GM12878 (cell line): ENCODE measurements at regions not wholly inside any gene's neighbourhood (a gene's known extent, or its start where the extent isn't known, plus 50 kb on each side); places are given as distances from the start of the nearest gene placed in this dataset.

Experiments used
- ATAC-seq: fragments of 200-7000 bp; cut with Tn5 transposase; 3 replicates; pipeline ENCODE4 v1.9.1; 2020; ENCODE audit warnings: mild to moderate bottlenecking, moderate library complexity
- BruUV-seq: library from RNA; stranded (reverse); fragments of 400-500 nt; replicated peaks from 2 replicates; lab custom pipeline; 2021; lab: Mats Ljungman, UMichigan
- CTCF ChIA-PET: fragments of 300-600 bp; sonication (Branson Sonifier 250); formaldehyde crosslinking; extraction: SDS; loops from one replicate; lab custom pipeline; 2021; ENCODE audit warnings: inconsistent platforms; lab: Yijun Ruan, JAX
- POLR2A ChIA-PET: fragments of 350-600 bp; formaldehyde crosslinking; extraction: SDS; loops from one replicate; lab custom pipeline; 2021; ENCODE audit warnings: inconsistent platforms; lab: Charles Lee
- RAD21 ChIA-PET: fragments of 300-600 bp; sonication (Branson Sonifier 250); formaldehyde crosslinking; loops from one replicate; lab custom pipeline; 2023; ENCODE audit warnings: antibody characterized with exemption; ENCODE audit not compliant: unreplicated experiment; lab: Charles Lee
- SMC1A ChIA-PET: fragments of 300-600 bp; sonication (Branson Sonifier 250); formaldehyde crosslinking; loops from one replicate; lab custom pipeline; 2023; ENCODE audit not compliant: unreplicated experiment, uncharacterized antibody; lab: Charles Lee
- DNase-seq: peaks from one replicate; pipeline ENCODE4 v3.0.0-alpha.2; 2011; ENCODE audit warnings: low read depth, low spot score
- FAIRE-seq: peaks from 3 replicates; lab custom pipeline; 2011; peaks lifted over from hg19 to GRCh38; lab: Jason Lieb, UNC
- H2AFZ ChIP-seq: 2 replicates; pipeline ENCODE4 v1.6.0; 2011; ENCODE audit warnings: low read depth, low read length, control low read depth; ENCODE audit not compliant: control insufficient read depth
- H3K27ac ChIP-seq: 2 replicates; pipeline ENCODE4 v1.5.1; 2011; ENCODE audit warnings: control low read depth; ENCODE audit not compliant: control insufficient read depth, insufficient read depth
- H3K27me3 ChIP-seq, 2 experiments: replicated peaks in 1 of 2; 2 replicates each; pipeline versions ENCODE4 v1.6.0 to v1.6.1; 2011; ENCODE audit warnings: low read length in 1 of 2; ENCODE audit not compliant: control insufficient read depth in 2 of 2, insufficient read depth in 2 of 2
- H3K36me3 ChIP-seq, 2 experiments: 2 replicates each; pipeline ENCODE4 v1.5.1; 2011; ENCODE audit warnings: low read length in 1 of 2; ENCODE audit not compliant: control insufficient read depth in 2 of 2, insufficient read depth in 2 of 2
- H3K4me1 ChIP-seq: 2 replicates; pipeline ENCODE4 v1.6.1; 2011; ENCODE audit warnings: mild to moderate bottlenecking, low read length, moderate library complexity, mixed read lengths; ENCODE audit not compliant: control insufficient read depth, insufficient read depth
- H3K4me2 ChIP-seq: 2 replicates; pipeline ENCODE4 v1.6.0; 2011; ENCODE audit warnings: control low read depth; ENCODE audit not compliant: control insufficient read depth, insufficient read depth
- H3K4me3 ChIP-seq: fragments of 200-600 bp; sonication (generic); 2 replicates; pipeline ENCODE4 v1.5.1; 2016
- H3K79me2 ChIP-seq: 2 replicates; pipeline ENCODE4 v1.6.0; 2011; ENCODE audit warnings: low read length; ENCODE audit not compliant: control insufficient read depth, insufficient read depth
- H3K9ac ChIP-seq: 2 replicates; pipeline ENCODE4 v1.8.0; 2011; ENCODE audit warnings: low read length, control low read depth, mixed read lengths; ENCODE audit not compliant: control insufficient read depth, insufficient read depth
- H3K9me3 ChIP-seq: replicated peaks from 3 replicates; pipeline ENCODE4 v1.5.1; 2011; ENCODE audit warnings: mild to moderate bottlenecking, low read length; ENCODE audit not compliant: control insufficient read depth, insufficient read depth
- H4K20me1 ChIP-seq: 2 replicates; pipeline ENCODE4 v1.6.0; 2011; ENCODE audit not compliant: control insufficient read depth, insufficient read depth
- BACH1 ChIP-seq: fragments of 450-650 bp; IDR thresholded peaks from 2 replicates; pipeline ENCODE4 v1.6.1; 2017; ENCODE audit warnings: mild to moderate bottlenecking, borderline replicate concordance
- MXI1 ChIP-seq: fragments of 150-350 bp; IDR thresholded peaks from 2 replicates; pipeline ENCODE4 v1.6.1; 2011; ENCODE audit warnings: low read depth, mild to moderate bottlenecking, inconsistent platforms, low read length, improper control_type of control experiment
- MYC ChIP-seq: IDR thresholded peaks from 2 replicates; pipeline ENCODE4 v1.6.1; 2011; ENCODE audit warnings: mild to moderate bottlenecking, low read length, moderate library complexity, inconsistent platforms; ENCODE audit not compliant: insufficient read depth, insufficient replicate concordance, insufficient read length, severe bottlenecking
- NR2C1 ChIP-seq: fragments of 450-650 bp; IDR thresholded peaks from 2 replicates; pipeline ENCODE4 v1.6.1; 2017; ENCODE audit warnings: antibody characterized with exemption, mild to moderate bottlenecking, moderate library complexity
- POLR2AphosphoS2 ChIP-seq: IDR thresholded peaks from 2 replicates; pipeline ENCODE4 v1.6.1; 2011; ENCODE audit warnings: low read depth, mild to moderate bottlenecking, low read length, improper control_type of control experiment, moderate library complexity
- STAT3 ChIP-seq: IDR thresholded peaks from 2 replicates; pipeline ENCODE4 v1.6.1; 2011; ENCODE audit warnings: low read depth, low read length, improper control_type of control experiment
- SUPT20H ChIP-seq: IDR thresholded peaks from 2 replicates; pipeline ENCODE4 v1.6.1; 2011; ENCODE audit warnings: low read depth, mild to moderate bottlenecking, low read length, moderate library complexity, borderline replicate concordance; ENCODE audit not compliant: control insufficient read depth
- TCF7 ChIP-seq: IDR thresholded peaks from 2 replicates; pipeline ENCODE4 v1.6.1; 2014; ENCODE audit warnings: antibody characterized with exemption, borderline replicate concordance
- WRNIP1 ChIP-seq: IDR thresholded peaks from 2 replicates; pipeline ENCODE4 v1.6.1; 2011; ENCODE audit warnings: low read depth, low read length, improper control_type of control experiment, borderline replicate concordance
- YBX1 ChIP-seq: fragments of 450-650 bp; IDR thresholded peaks from 2 replicates; pipeline ENCODE4 v1.6.1; 2016; ENCODE audit warnings: antibody characterized with exemption
- ZNF24 ChIP-seq: fragments of 450-650 bp; IDR thresholded peaks from 2 replicates; pipeline ENCODE4 v1.6.1; 2017; ENCODE audit warnings: antibody characterized with exemption, mild to moderate bottlenecking
- ZNF384 ChIP-seq: IDR thresholded peaks from 2 replicates; pipeline ENCODE4 v1.6.1; 2012; ENCODE audit warnings: low read depth, mild to moderate bottlenecking, low read length, improper control_type of control experiment, borderline replicate concordance
- ZZZ3 ChIP-seq: IDR thresholded peaks from 2 replicates; pipeline ENCODE4 v1.6.1; 2011; ENCODE audit warnings: low read depth; ENCODE audit not compliant: control insufficient read depth, insufficient read length
- WGBS: methylation state at CpG from one replicate; pipeline ENCODE4 v1.1.6; 2016; ENCODE audit warnings: low lambda C conversion rate; ENCODE audit not compliant: insufficient replicate concordance, insufficient coverage; ENCODE audit errors: missing lambda C conversion rate; 5-methylcytosine and 5-hydroxymethylcytosine counted together
- in situ Hi-C: fragments of 300-500 bp; cut with MboI; formaldehyde crosslinking; loops from 9 replicates; pipeline ENCODE4 v1.14.3; 2018; ENCODE audit warnings: mixed read lengths
- intact Hi-C: fragments of 100-400 bp; cut with micrococcal nuclease; formaldehyde crosslinking; loops from one replicate; pipeline ENCODE4 v1.14.2; 2022; ENCODE audit not compliant: unreplicated experiment
- TF ChIP-seq, protein P1 (sequence below): IDR thresholded peaks from 2 replicates; pipeline ENCODE4 v1.6.1; 2011; ENCODE audit warnings: low read depth, mild to moderate bottlenecking, low read length, moderate library complexity, borderline replicate concordance; ENCODE audit errors: extremely low read depth
- TF ChIP-seq, protein P2 (sequence below): fragments of 450-650 bp; IDR thresholded peaks from 2 replicates; pipeline ENCODE4 v1.6.1; 2017; ENCODE audit warnings: mild to moderate bottlenecking, low read depth, inconsistent platforms; ENCODE audit not compliant: poor library complexity, severe bottlenecking

DNA sequence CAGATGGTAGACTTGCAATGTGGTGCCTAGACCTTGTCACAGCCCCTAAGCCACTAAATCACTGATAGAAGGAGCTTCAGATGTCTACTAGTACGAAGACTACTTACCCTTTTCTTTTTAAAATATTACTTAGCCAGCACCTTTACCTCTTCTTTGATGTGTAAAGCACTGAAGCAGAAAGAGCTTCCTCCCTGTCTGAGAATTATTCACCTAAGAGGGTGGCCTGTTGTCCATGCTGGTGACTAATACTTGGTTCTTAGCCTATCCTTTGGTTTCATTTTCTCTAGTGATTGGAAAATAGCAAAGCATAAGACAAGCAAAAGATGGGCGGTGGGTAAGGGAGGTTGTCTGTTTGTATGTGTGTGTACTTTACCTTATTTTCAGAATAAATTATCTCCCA, 794.6 kb downstream of the TFAP2A start:
- H4K20me1 ChIP-seq, result no peaks in the 10 kb centered on the region
- intact Hi-C loops (no loop called here), in situ Hi-C loops (no loop called here)
- FAIRE-seq, result no peak
- H3K4me1 ChIP-seq, result no peaks in the 10 kb centered on the region
- 47% methylated on average over 2 of the region's 2 CpGs for WGBS
- BruUV-seq, result no TSS peak
- ATAC-seq, result peak; percentile 76
- no peaks in the 10 kb centered on the region for H3K36me3 ChIP-seq
- CTCF ChIA-PET, result interaction anchor here (0.6 kb wide), 2 partner anchors 13 to 38 kb away, joined by 3 read pairs; no protein-coding TSS in a partner anchor
- POLR2A ChIA-PET, result interaction anchor here (0.7 to 0.8 kb wide), 2 partner anchors 91 to 146 kb away, joined by 3 read pairs; no protein-coding TSS in a partner anchor
- H3K27me3 ChIP-seq, result no peaks in the 10 kb centered on the region
- TF ChIP-seq TCF7 (peak; percentile 60; the same call in 1 of the 2 replicates), ZNF384 (no peak), ZNF24 (no peak), POLR2AphosphoS2 (no peak), STAT3 (no peak), WRNIP1 (no peak)
- TF ChIP-seq, protein P1, sequence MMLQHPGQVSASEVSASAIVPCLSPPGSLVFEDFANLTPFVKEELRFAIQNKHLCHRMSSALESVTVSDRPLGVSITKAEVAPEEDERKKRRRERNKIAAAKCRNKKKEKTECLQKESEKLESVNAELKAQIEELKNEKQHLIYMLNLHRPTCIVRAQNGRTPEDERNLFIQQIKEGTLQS, result no peak
- DNase-seq, result no peak
- SMC1A ChIA-PET, result interaction anchor here (1.0 to 1.4 kb wide), 3 partner anchors 8 to 34 kb away, joined by 3 to 4 read pairs (median 3); no protein-coding TSS in a partner anchor
- no peak overlapping the region for H3K9ac ChIP-seq
- H3K4me2 ChIP-seq, result no peak overlapping the region
- H3K4me3 ChIP-seq, result no peak overlapping the region
- H3K79me2 ChIP-seq, result no peaks in the 10 kb centered on the region
- RAD21 ChIA-PET, result no interaction called here
- no peak overlapping the region for H2AFZ ChIP-seq
- H3K9me3 ChIP-seq, result no peaks in the 10 kb centered on the region
- H3K27ac ChIP-seq, result no peak overlapping the region

DNA sequence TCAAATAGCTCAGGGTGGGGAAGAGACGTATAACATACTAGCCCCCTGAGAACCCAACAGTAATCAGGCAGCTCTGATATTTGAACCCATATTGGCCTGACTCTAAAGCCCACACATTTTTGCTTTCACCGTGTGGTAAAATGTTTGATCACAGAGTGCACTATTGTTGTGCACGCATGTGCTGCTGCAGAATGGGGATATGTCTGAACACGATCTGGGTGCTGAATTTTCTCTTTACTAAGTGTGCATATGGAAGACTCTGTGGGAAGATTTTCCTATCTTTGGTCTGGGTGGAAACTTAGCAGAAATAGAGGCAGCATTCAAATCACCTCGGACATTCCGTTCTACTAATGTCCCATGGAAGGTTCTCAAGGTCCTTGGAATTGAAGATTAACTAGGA, 800.1 kb downstream of the TFAP2A start:
- BruUV-seq, result no TSS peak
- no peaks in the 10 kb centered on the region for H3K79me2 ChIP-seq
- intact Hi-C loops (no loop called here), in situ Hi-C loops (no loop called here)
- no peaks in the 10 kb centered on the region for H4K20me1 ChIP-seq
- ChIA-PET SMC1A (interaction anchor here (3.9 kb wide), 1 partner anchor 13 kb away, joined by 9 read pairs; no protein-coding TSS in a partner anchor), CTCF (interaction anchor here (0.9 kb wide), 1 partner anchor 11 kb away, joined by 3 read pairs; no protein-coding TSS in a partner anchor), POLR2A (no interaction called here), RAD21 (no interaction called here)
- ATAC-seq, result no peak
- H3K4me1 ChIP-seq, result no peaks in the 10 kb centered on the region
- no peak overlapping the region for H3K27ac ChIP-seq
- no peak for FAIRE-seq
- no peak overlapping the region for H3K4me3 ChIP-seq
- no peak overlapping the region for H2AFZ ChIP-seq
- no peak overlapping the region for H3K9ac ChIP-seq
- H3K27me3 ChIP-seq, result no peaks in the 10 kb centered on the region
- H3K9me3 ChIP-seq, result no peaks in the 10 kb centered on the region
- 24% methylated on average over 6 of the region's 6 CpGs for WGBS
- no peaks in the 10 kb centered on the region for H3K36me3 ChIP-seq
- DNase-seq, result no peak
- H3K4me2 ChIP-seq, result no peak overlapping the region
- TF ChIP-seq BACH1, result no peak
- no peak for TF ChIP-seq NR2C1
- no peak for TF ChIP-seq ZZZ3
- TF ChIP-seq SUPT20H, result no peak
- TF ChIP-seq MXI1, result no peak
- no peak for TF ChIP-seq YBX1
- TF ChIP-seq, protein P2, sequence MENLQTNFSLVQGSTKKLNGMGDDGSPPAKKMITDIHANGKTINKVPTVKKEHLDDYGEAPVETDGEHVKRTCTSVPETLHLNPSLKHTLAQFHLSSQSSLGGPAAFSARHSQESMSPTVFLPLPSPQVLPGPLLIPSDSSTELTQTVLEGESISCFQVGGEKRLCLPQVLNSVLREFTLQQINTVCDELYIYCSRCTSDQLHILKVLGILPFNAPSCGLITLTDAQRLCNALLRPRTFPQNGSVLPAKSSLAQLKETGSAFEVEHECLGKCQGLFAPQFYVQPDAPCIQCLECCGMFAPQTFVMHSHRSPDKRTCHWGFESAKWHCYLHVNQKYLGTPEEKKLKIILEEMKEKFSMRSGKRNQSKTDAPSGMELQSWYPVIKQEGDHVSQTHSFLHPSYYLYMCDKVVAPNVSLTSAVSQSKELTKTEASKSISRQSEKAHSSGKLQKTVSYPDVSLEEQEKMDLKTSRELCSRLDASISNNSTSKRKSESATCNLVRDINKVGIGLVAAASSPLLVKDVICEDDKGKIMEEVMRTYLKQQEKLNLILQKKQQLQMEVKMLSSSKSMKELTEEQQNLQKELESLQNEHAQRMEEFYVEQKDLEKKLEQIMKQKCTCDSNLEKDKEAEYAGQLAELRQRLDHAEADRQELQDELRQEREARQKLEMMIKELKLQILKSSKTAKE, result no peak
- TF ChIP-seq MYC, result no peak
